Neural cell (in vitro differentiated cells): ENCODE measurements at regions not wholly inside any gene's neighbourhood (a gene's known extent, or its start where the extent isn't known, plus 50 kb on each side); places are given as distances from the start of the nearest gene placed in this dataset.

Experiments used
- CTCF ChIP-seq: fragments of 450-650 bp; IDR thresholded peaks from 2 replicates; pipeline ENCODE4 v1.5.1; 2014; ENCODE audit warnings: antibody characterized with exemption, mild to moderate bottlenecking, moderate library complexity; ENCODE audit not compliant: poor library complexity, severe bottlenecking
- EP300 ChIP-seq: fragments of 450-650 bp; conservative IDR thresholded peaks from 2 replicates; pipeline ENCODE4 v1.6.1; 2014; ENCODE audit warnings: antibody characterized with exemption, mild to moderate bottlenecking, moderate library complexity; ENCODE audit not compliant: poor library complexity, severe bottlenecking
- EZH2 ChIP-seq: fragments of 200-600, 300-800 bp; shearing (Covaris generic), sonication (generic); IDR thresholded peaks from 2 replicates; pipeline ENCODE4 v1.6.1; 2014; ENCODE audit warnings: antibody characterized with exemption, low read length, borderline replicate concordance, mild to moderate bottlenecking; ENCODE audit not compliant: insufficient read depth, poor library complexity, severe bottlenecking
- POLR2AphosphoS5 ChIP-seq: IDR thresholded peaks from 2 replicates; pipeline ENCODE4 v1.6.1; 2012
- RAD21 ChIP-seq: fragments of 450-650 bp; conservative IDR thresholded peaks from 2 replicates; pipeline ENCODE4 v1.6.1; 2014; ENCODE audit warnings: antibody characterized with exemption, mild to moderate bottlenecking, moderate library complexity
- REST ChIP-seq: IDR thresholded peaks from 2 replicates; pipeline ENCODE4 v1.6.1; 2012; ENCODE audit warnings: borderline replicate concordance
- SMC3 ChIP-seq: fragments of 450-650 bp; conservative IDR thresholded peaks from 2 replicates; pipeline ENCODE4 v1.6.1; 2014; ENCODE audit warnings: antibody characterized with exemption, mild to moderate bottlenecking, moderate library complexity; ENCODE audit not compliant: poor library complexity
- TAF1 ChIP-seq: IDR thresholded peaks from 2 replicates; pipeline ENCODE4 v1.6.1; 2012; ENCODE audit warnings: low read depth

- no peak for TF ChIP-seq CTCF
- TF ChIP-seq TAF1, result no peak
- no peak for TF ChIP-seq RAD21
- no peak for TF ChIP-seq POLR2AphosphoS5
- no peak for TF ChIP-seq EP300
- TF ChIP-seq SMC3, result no peak
- no peak for TF ChIP-seq EZH2
- no peak for TF ChIP-seq REST
These were observed 754.0 kb upstream of the ADGRB3 start for GRCh38 chr6:67880939-67881705.
